Left kidney (tissue), 1 donor: ENCODE measurements at regions not wholly inside any gene's neighbourhood (a gene's known extent, or its start where the extent isn't known, plus 50 kb on each side); places are given as distances from the start of the nearest gene placed in this dataset.

Source experiments
- DNase-seq: peaks from one replicate; pipeline ENCODE4 v3.0.0-alpha.2; 2013

DNA sequence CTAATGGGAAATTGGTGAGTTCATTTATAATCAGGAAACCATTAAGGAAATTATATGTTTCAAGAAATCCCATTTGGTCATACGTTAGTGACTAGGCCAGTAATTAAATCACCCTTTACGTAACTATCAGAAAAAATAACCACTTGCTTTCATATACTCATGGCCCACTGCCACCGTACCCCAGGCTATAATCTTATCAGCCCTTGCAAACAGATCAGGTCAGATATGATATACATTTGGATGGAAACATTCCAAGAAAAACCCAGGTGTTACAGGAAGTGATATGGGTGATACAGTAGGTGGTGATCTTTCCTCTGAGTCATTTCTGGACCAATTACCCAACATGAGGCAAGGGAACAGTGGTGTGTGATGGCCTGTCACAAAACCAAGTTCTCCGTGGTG is 481.0 kb upstream of the SEMA3A start:
- DNase-seq = no peak

DNA sequence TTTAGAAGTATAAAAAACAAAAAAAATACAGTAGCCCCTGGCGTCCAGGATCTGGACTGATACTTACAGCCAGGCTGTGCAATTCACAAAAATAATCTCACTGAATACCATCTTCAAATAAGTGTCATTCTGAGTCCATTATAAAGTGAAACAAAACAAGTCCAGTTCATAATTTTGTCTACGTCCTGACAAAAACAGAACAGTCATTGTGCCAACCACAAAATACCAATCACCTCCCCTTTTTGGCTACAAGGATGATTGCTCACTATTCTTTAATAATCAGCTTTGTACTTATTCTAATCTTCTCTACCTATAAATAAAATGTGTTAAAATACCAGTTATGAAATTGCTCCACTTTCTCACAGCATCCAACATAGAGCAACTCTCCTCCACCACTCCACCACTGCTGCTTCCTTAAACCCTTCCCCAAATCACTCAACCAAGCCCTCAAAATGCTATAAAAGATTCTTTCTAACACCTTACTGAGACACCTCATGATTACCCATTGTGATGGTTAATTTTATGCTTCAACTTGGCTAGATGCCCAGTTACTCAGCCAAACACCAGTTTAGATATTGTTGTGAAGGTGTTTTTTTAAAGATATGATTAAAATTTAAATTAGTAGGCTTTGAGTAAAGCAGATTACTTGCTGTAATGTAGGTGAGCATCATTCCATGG is 479.8 kb upstream of the SEMA3A start:
- no peak for DNase-seq

DNA sequence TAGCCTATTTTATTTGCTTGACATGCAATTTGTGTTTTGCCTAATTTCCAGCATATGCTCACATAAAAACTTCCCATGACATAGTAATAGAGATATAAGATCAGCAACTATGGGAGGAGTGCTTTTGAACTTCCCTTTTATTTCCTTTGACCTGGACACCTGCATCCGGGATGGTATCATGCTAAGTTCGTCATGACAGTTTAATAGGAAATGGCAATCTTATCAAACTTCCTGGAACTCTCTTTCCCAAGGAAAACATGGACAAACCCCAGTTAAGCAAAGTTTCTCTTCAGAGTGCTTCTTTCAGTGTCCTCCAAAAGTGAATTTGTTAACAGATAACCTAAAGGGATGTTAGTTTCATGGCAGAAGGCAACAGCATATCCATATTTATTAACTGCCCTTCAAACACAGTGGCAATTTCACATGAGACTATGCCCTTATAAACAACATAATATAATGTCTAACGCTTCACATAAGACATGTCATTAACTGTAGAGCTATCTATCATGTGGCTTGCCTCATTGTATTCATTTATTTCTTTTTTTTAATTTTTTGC is 474.7 kb upstream of the SEMA3A start:
- DNase-seq = no peak

DNA sequence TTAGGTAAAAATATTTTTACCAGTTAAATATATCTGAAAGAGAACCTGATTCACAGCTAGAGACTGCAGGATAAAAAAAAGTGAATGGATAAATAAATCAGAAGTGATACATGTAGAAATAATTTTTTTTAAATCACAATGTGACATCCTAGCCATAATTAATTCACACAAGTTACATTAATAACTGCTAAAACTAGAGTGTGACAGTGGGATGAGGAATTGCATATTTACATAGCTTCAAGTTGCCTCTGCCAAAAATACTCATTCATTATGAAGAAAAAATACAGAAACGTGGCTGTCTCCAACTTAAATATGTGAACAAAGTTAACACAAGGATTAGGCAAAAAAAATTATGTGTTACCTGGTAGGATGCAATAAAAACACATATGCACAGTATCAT is 473.5 kb upstream of the SEMA3A start:
- no peak for DNase-seq

DNA sequence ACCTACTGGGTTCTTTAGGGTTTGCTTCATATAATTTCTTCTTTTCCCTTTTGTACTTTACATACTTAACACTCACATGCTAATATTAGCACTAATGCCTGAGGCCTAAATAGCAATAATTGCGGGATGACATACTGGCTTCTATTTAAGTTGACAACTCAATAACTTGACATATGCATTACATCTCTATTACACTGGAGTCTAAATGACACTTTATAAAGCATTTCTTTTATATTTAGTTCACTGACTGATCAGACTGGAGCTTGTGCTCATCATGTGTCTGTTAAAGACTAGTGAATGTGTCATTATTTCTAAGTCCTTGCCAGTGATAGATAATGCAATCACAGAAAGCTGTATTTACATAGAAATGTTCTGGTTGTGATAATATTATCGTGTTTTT is 472.1 kb upstream of the SEMA3A start:
- no peak for DNase-seq

DNA sequence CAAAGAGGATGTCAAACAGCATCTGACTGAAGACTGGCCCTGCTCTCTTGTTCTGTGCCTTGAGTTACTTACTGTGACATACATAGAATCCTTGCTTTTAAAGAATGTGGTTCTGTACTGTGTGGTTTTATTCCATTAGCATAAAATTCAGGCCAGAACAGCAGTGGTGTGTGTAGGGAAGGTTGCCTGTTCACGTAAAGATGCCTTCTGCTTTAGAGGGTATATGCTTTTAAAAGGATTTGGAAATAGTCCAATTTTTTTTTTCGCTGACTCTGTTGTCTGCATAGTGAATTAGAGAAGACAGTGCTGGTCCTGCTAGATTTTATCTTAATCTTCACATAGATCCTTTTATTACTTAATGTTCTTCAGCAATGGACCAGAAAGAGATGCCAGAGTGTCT is 470.8 kb upstream of the SEMA3A start:
- DNase-seq = no peak

DNA sequence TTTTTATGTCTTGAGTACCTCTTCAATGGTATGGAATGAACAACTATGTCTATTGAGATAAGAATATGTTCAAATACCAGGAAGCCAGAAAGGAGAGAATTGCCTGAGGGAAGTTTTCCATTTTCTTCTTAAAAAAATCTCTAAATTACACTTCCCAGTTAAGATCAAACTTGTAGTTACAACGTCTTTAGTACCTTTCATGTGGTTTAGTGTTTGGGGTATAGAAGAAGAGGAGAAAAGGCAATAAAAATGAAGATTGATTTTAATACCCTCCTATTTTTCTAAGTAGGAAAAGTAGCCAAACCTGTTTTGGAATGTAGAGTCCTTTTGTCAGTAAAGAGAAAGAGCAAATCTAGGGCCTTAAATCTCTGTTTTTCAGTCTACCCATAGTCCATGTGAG is 470.0 kb upstream of the SEMA3A start:
- DNase-seq = no peak

DNA sequence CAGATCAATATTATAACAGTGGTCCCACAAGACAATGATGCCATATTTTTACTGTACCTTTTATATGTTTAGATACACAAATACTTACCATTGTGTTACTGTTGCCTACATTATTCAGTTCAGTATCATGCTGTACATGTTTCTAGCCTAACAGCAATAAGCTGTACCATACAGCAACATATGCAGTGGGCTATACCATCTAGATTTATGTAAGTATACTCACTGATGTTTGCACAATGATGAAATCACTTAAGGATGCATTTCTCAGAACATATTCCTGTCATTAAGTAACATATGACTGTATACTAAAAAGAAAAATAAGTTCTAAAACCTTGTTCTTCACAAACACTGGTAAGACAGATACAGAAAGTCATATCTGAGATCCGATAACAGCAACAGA is 468.6 kb upstream of the SEMA3A start:
- no peak for DNase-seq

DNA sequence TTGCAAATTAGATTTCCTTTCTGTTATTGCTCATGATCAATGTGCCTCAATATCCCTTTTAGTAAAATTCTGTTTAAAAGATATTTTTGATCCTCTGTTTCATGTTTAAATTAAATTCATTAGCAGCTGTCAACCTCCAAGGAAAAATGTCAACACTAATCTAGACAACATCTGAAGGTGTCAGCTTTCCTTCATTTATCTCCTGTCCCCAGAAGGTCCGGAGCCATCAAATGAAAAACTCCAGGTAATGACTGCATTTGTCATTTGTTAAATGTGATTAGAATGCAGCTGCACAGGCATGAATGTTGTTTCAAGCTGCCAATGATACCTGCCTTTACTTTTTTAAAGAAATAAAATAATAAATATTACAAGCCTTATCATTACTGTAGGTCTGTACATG is 463.7 kb upstream of the SEMA3A start:
- no peak for DNase-seq

DNA sequence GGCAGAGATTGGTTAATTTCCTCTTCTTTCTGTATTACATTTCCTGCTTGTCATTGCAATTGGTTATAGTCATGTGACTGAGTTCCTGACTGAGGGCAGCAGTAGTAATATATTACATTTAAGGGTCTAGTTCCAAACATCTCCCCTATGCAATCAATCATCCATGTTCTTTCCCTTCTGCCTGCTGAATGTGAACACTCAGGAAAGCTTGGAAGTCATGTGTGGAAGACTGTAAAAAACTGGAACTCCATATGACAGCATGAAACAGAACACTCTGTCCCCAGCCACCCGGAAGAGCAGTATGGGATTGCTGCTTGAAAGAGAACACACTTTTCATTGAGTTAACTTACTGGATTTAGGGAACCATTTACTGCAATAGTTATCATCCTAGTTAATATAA is 459.7 kb upstream of the SEMA3A start:
- no peak for DNase-seq

DNA sequence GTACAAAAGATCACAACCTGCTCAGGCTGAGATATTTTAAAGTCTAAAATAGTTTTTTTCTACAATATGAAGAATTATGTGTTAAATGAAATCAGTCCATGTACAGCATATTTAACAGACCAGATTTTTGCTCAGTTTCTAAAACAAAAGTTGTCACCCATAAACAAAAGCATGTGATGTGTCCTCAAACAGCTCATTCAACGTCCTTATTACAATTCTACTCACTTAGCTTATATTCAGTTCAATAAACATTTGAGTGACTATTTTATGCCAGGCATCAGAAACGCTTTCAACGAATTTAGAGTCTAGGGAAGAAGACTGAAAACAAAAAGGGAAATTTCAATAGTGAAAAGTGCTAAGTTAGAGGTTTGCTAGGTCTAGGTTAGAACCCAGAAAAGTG is 457.3 kb upstream of the SEMA3A start:
- DNase-seq = no peak

DNA sequence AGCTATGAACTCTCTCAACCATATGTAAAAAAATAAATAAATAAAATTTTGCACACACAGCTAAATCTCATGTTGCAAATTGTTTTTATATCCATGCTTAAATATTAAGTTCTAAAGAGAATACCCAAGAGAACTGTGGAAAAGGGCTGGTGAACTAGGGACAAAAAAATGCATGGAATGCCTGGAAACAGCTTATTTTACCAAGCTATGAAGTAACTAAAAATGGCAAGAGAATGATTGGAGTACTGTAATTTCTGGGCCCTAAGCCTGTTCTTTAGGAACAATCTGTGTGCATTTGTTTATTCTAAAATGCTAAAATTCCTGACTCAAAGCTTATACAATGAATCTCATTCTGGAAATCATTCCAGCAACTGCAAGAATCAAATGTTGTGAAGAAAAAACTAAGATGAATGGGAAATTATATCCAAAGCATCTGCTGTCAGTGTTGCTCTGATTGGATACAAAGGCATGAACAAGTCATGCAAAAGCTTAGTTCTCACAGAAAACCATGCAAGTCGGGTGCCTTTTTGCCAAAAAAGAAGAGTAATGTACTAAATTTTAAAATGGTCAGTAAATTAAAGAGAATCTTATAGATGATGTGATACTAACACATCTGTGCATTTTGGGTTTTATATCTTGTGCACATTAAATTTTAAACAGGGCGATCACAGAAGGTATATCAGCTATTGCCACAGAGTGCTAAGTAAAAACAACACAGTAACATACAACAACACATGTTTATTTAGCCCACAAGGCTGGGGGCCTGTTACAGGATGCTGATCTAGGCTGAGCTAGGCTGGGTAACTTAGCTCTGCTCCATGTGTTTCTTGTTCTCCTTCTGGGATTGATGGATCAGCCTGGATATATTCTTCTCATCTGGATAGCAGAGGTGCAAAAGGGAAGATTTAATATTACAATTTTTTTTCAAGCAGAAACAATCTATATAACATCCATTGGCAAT is 453.5 kb upstream of the SEMA3A start:
- DNase-seq = no peak

DNA sequence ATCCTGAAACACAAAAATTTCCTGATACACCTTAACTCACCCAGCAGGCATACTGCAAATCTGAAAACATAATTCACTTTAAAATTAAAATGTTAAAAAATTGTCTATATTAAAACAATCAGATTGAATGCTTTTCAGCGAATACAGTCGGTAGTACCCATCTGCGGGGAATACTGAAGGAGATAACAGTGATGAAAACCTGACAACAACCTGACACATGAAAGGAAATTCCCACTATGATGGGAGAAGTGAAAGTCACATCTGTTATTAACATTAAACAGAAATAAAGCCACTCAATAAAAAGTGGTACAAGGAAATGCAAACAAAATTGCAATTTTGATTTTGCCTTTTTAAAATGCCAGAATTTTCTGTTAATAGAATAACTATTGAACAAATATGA is 448.0 kb upstream of the SEMA3A start:
- DNase-seq = no peak

DNA sequence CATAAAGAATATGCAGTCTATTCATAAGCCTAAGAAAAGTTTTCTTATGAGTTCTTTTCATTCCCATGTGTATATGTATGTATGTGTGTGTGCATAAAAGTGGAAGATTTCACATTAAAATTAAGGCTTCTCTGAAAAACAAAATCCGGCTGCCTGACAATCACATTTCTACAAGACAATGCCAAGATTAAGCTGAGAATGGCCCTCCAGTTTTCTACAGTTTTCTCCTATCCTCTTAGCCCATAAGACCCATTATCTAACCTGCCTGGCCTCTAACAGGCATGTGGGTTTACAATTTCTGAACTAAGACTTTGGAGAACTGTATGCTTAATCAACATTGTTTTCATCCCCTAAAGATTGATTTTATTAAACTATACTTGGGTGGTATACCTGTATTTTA is 446.0 kb upstream of the SEMA3A start:
- DNase-seq = no peak

DNA sequence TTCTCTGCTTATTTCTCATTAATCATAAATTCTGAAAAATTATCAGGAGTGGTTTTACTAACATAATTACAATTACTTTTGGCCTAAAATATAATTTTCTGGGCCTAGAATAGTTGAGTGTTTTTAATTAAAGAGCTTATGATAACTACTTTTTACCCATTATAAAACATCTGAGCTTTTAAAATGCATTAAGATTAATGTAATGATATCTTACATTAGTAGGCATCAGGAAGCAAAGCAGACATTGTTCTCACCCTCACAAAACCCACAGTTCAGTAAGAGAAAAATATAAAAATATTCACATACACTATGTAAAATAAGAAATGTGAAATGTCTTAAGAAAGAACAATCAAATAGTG is 443.7 kb upstream of the SEMA3A start:
- DNase-seq = no peak

DNA sequence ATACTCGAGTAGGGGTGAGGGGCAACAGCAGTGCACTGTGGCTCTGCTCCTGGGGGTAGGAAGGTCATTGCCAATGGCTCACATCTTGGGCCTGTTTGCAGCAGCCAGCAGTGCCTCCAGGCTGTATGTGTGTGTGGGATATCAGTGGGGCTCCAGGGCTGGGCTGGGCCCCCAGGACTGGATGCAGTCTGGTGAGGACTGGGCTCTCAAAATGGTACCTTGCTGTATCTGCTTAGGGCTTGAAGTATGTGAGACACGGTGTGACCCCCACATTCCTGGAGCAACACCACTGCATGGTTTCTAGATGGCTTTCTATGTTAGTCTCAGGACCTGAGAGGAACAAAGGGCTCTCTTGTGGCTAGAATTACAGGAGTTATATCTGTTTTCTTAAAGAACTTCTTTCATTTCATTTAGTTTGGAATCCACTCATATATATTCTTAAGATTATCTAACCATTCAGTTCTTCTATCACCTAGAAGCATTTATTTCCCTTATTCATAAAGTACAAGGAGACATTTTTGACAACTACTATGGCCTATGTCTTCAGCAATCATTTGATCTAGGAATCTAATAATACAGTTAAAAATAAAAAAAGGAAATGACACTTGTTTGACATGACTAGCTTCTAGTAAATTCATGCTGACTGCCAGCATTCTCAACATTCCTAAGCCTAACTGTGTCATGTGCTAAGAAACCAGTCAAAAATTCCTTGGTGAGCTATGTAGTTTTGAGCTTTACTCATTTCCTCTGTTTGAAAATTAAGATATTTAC is 443.2 kb upstream of the SEMA3A start:
- DNase-seq = peak; percentile 26

DNA sequence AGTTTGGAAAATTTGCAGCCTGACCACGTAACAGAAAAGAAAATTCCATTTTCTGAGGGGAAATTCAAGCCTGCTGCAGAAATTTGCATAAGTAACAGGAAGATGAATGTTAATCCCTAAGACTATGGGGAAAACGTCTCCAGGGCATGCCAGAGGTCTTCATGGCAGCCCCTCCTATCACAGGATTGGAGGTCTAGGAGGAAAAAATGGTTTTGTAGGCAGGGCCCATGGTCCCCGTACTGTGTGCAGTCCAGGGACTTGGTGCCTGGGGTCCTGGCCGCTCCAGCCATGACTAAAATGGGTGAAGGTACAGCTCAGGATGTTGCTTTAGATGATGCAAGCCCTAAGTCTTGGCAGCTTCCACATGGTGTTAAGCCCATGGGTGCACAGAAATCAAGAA is 437.3 kb upstream of the SEMA3A start:
- DNase-seq = no peak

DNA sequence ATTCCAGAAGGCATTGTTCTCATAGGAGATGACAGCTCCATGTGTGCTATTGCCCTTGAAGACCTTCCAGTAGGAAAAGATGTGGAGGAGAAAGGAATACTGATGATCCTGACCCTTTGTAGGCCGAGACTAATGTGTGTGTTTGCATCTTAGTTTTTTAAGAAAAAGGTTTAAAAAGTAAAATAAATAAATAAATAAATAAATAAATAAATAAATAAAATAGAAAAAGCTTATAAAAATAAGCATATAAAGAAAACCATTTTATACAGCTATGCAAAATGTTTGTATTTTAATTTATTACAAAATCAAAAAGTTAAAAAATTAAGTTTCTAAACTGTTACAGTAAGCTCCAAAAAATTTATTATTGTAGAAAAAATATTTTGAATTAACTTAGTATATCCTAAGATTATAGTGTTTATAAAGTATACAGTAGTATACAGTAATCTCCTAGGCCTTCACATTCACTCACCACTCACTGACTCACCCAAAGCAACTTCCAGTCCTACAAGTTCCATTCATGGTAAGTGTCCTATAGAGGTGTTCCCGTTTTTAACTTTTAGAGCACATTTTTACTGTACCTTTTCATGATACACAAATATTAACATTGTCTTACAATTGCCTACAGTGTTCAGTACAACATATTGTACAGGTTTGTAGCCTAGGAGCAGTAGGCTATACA is 435.2 kb upstream of the SEMA3A start:
- no peak for DNase-seq

DNA sequence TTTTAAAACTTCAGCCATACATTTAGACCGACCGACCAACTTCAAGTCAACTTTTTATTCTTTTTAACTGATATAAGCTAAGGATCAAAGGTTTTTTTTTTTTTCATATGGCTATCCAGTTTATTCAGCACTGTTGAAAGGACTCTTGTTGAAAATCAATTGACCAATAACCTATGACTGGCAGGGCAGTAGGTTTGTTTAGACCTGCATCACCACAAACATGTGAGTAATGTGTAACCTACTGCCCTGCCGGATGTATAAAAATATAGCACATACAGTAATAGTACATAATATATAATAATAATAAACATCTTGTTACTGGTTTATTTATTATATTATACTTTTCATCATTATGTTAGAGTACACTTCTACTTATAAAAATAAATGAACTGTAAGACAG is 434.6 kb upstream of the SEMA3A start:
- no peak for DNase-seq

DNA sequence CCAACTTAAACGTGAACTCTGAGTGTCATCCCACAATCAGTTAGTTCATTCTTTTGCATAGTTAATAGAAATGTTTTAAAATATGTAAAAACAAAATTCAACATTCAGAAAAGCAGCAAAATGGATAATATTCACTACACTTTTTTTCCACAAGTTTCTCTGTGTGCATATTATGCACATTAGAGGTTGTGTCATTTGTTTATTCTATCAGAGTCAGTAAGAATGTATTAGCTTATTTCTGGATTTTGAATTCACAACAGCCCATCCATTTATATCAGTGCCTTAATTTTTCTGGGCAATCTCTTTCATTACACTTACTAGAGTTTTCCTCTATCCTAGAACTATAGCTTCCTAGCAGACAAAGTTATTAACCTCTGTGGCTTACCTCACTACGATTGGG is 432.7 kb upstream of the SEMA3A start:
- no peak for DNase-seq

DNA sequence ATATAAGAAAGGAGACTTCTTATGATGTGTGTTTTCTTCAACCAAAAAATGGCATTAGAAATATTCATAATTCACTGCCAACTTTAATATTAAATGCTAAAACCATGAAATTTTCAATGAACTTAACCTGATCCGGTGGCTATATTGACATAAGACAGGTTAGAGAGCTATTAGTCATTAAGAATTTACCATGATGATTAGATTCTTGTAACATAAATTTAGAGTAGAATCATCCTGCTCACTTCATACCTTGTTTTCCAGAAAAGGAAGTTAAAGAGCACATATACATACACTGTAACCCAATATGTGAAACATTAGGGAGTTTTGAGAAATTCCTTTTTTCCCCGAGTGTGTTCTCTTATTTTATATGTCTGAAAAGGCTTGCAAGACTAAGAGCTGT is 430.3 kb upstream of the SEMA3A start:
- DNase-seq = no peak

DNA sequence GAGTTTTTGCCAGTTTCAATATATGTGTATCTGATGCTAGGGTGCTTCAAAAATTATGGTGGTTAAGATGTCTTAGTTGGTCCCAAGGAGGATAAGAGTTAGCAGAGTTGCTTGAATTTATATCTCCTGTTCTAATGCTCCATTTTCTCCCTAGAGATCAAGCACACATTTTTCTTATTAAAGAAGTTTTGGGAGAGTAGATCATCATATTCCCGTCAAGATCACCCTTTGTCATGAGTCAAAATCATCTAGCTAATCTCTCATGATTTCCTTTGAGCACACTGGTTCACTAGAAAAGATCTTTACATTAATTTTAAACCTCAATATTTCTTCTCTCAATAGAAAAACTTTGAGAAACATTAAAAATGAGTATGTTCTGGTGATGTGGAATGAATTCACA is 429.9 kb upstream of the SEMA3A start:
- DNase-seq = no peak
